IPS-15b (cell line): ENCODE measurements at regions not wholly inside any gene's neighbourhood (a gene's known extent, or its start where the extent isn't known, plus 50 kb on each side); places are given as distances from the start of the nearest gene placed in this dataset.
"Not testable (repeated sequence)": the region's sequence is repeated elsewhere in the genome, so short reads cannot be mapped to it uniquely, and the experiment has no call there.

ENCODE experiments used
- H3K27me3 ChIP-seq: one replicate; pipeline ENCODE4 v1.6.1; 2013; ENCODE audit warnings: low read length; ENCODE audit not compliant: control insufficient read depth, insufficient read depth
- H3K36me3 ChIP-seq: one replicate; pipeline ENCODE4 v1.6.1; 2013; ENCODE audit warnings: low read length; ENCODE audit not compliant: control insufficient read depth, insufficient read depth
- H3K4me1 ChIP-seq: one replicate; pipeline ENCODE4 v1.6.1; 2013; ENCODE audit warnings: mild to moderate bottlenecking, low read length; ENCODE audit not compliant: control insufficient read depth, insufficient read depth
- H3K4me3 ChIP-seq: one replicate; pipeline ENCODE4 v1.5.1; 2013; ENCODE audit warnings: low read depth, low read length
- H3K9ac ChIP-seq: one replicate; pipeline ENCODE4 v1.6.1; 2013; ENCODE audit warnings: low read depth, mild to moderate bottlenecking, low read length
- H3K9me3 ChIP-seq: one replicate; pipeline ENCODE4 v1.6.1; 2013; ENCODE audit warnings: mild to moderate bottlenecking, low read length; ENCODE audit not compliant: control insufficient read depth, insufficient read depth

DNA sequence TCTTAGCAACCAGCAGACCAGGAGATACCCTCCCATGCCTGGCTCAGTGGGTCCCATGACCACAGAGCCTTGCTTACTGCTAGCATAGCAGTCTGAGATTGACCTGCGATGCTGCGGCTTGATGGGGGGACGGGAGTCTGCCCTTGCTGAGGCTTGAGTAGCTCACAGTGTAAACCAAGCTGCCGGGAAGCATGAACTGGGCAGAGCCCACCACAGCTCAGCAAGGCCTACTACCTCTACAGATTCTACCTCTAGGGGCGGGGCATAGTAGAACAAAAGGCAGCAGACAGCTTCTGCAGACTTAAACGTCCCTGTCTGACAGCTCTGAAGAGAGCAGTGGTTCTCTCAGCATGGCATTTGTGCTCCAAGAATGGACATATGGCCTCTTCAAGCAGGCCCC, 86.7 kb upstream of the OR4E1 start:
- H3K9me3 ChIP-seq, H3K36me3 ChIP-seq, H3K4me3 ChIP-seq, H3K9ac ChIP-seq, H3K27me3 ChIP-seq, H3K4me1 ChIP-seq: not testable (repeated sequence)

DNA sequence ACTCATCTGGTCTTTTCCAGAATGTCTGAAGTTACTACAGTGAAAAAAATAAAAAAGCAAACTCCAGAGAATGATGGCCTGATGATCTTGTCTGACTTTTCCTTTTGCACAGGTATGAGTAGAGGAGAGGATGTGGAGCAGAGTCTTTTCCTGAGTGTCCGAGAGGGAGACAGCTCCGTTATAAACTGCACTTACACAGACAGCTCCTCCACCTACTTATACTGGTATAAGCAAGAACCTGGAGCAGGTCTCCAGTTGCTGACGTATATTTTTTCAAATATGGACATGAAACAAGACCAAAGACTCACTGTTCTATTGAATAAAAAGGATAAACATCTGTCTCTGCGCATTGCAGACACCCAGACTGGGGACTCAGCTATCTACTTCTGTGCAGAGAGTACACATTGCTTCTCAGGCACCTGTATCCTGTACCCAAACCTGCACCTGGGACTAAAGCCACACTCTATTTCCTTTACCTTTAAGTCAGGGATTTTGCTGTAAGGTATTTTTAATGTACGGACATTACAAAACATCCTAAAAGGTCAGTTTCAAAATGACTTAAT, 75.8 kb upstream of the OR4E1 start:
- no peak overlapping the region for H3K9ac ChIP-seq

DNA sequence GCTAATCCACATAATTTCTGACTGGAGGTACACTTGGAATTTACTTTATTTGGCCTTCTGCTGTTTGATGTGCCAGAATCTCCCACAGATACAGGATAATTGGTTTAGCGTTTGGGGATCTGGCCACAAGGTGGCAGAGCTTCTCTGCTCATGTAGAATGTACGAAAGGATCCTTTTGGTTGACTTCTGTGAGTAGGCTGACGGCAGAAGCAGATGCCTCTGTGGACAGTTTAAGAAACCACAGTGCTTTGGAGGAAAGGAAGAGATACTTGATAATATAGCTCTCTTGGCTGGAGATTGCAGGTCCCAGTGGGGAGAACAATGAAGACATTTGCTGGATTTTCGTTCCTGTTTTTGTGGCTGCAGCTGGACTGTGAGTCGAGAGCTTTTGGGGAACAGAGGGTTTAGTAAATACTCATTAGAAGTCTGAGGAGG, 75.3 kb upstream of the OR4E1 start:
- H3K4me3 ChIP-seq = no peak overlapping the region
- H3K36me3 ChIP-seq = no peaks in the 10 kb centered on the region
- H3K4me1 ChIP-seq = no peaks in the 10 kb centered on the region
- no peaks in the 10 kb centered on the region for H3K27me3 ChIP-seq
- no peaks in the 10 kb centered on the region for H3K9me3 ChIP-seq
- H3K9ac ChIP-seq = no peak overlapping the region

More for the DNA sequence above, 75.8 kb upstream of the OR4E1 start:
- H3K36me3 ChIP-seq = no peaks in the 10 kb centered on the region
- no peak overlapping the region for H3K4me3 ChIP-seq
- no peaks in the 10 kb centered on the region for H3K9me3 ChIP-seq
- H3K4me1 ChIP-seq = no peaks in the 10 kb centered on the region
- H3K27me3 ChIP-seq = no peaks in the 10 kb centered on the region

DNA sequence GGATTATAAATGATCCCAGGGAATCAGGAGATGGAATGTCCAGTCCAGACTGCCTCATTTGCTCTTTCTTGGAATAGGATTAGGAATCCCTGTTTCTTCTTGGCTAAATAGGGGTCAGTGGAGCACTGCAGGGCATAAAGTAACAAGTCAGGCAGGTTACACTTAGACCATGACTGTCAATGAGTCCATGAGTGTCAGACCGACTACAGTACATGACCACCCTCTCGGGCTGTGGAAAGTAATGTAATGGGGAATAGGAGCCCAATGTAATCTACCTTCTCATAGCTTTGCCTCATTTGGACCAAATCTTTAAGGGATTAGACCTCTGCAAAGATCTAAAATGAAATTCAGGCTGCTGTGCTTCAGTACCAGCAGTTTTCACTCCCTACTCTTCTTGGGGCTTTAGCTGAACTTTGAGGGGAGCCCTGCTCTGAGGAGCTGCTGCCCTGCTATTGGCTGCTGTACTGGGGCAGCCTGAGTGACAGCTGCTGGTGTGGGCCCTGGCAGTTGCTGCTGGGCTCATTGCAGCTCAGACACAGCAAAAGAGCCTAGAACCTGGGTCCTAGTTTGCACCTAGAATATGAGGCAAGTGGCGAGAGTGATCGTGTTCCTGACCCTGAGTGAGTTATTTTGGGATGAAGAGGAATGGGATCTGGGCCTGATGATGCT, 62.2 kb upstream of the OR4E1 start:
- Histone ChIP-seq H3K4me3 (no peak overlapping the region), H3K4me1 (no peaks in the 10 kb centered on the region), H3K36me3 (no peaks in the 10 kb centered on the region), H3K9me3 (no peaks in the 10 kb centered on the region), H3K27me3 (no peaks in the 10 kb centered on the region), H3K9ac (no peak overlapping the region)

DNA sequence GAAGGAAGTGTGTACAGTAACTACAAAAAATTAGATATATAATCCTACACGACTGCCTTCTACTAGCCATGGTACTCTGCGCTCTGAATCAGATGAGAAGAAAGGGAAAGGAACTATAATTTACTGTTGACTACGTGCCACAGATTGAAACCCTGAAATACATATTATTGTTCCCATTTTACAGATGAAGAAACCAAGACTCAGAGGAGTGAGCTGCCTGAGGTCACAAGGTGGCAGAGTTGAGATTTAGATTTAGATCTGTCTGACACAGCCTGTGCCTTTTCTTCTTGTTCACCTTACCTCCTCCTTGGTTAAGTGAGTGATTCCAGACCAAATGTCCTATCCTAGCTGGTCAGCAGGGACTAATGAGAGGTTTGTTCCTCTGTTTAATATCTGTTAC, 61.6 kb upstream of the OR4E1 start:
- H3K9me3 ChIP-seq = no peaks in the 10 kb centered on the region
- no peak overlapping the region for H3K9ac ChIP-seq
- H3K4me1 ChIP-seq = no peaks in the 10 kb centered on the region
- no peaks in the 10 kb centered on the region for H3K36me3 ChIP-seq
- H3K4me3 ChIP-seq = no peak overlapping the region
- no peaks in the 10 kb centered on the region for H3K27me3 ChIP-seq

DNA sequence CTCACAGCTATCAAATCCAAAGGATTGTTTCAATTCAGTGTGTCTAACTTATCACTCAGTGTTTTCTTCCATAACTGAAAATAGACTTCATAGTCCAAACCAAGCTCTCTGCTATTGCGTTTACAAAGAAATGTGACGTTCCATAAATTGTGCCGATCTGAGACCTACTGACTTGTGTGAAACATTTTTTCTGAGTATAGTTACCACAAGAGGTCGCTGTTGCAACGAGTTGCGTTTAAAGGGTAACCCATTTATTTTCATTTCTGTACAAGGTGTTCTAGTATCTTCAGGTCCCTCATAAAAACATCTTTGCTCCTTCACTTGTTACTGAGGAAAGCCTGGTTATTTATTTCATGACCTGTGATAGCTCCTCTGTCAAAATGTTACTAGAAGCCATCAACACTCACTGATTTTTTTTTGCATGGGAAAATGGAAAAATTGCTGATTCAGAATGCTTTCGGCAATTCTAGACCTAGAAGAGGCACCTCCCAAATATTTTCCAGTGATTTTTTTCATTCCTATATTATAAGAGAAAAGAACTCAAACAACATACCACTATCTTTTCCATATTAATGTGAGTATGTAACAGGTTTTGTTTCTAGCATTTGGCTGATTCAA, 60.9 kb upstream of the OR4E1 start:
- Histone ChIP-seq H3K36me3 (no peaks in the 10 kb centered on the region), H3K4me3 (no peak overlapping the region), H3K4me1 (no peaks in the 10 kb centered on the region), H3K9me3 (no peaks in the 10 kb centered on the region), H3K9ac (no peak overlapping the region), H3K27me3 (no peaks in the 10 kb centered on the region)

DNA sequence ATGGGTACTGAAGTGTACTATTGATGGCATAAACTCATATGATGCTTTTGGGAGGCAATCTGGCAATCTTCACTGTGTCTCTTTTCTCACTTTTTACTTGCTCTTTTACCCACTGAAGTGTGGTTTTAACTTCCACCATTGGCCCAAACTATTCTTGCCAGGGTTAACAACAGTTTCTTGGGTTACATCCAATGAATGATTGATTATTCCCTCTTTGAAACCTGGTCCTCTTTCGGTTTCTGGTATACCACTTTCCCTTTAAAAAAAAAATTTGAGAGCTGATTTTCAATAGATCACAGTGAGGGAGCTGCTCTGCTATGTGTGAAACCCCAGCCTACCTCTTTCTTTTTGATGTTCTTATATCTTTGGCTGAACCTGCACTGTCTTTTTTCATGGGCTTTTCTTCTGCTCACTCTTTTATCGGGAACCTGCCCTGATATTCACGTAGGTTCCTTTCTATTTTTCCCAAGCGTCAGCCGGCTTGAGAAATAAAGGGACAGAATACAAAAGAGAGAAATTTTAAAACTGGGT, 56.1 kb upstream of the OR4E1 start:
- Histone ChIP-seq H3K27me3 (no peaks in the 10 kb centered on the region), H3K9ac (no peak overlapping the region), H3K4me1 (no peaks in the 10 kb centered on the region), H3K36me3 (no peaks in the 10 kb centered on the region), H3K4me3 (peak overlapping the region; percentile 9), H3K9me3 (no peaks in the 10 kb centered on the region)

DNA sequence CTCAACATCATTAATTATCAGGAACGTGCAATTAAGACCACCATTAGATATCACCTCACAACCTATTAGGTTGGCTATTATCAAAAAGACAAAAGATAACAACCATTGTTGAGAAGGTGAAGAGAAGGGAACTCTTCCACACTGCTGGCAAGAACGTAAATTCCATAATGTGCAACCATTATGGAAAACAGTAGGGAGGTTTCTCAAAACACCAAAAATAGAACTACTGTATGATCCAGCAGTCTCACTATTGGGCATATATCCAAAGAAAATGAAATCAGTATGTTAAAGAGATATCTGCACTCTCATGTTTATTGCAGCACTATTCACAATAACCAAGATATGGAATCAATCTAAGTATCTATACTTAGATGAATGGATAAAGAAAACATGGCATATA, 51.6 kb upstream of the OR4E1 start:
- H3K4me3 ChIP-seq = no peak overlapping the region
- no peaks in the 10 kb centered on the region for H3K9me3 ChIP-seq
- H3K9ac ChIP-seq = no peak overlapping the region
- no peaks in the 10 kb centered on the region for H3K4me1 ChIP-seq
- H3K36me3 ChIP-seq = no peaks in the 10 kb centered on the region
- H3K27me3 ChIP-seq = peaks cover 3% of the 10 kb centered on the region

DNA sequence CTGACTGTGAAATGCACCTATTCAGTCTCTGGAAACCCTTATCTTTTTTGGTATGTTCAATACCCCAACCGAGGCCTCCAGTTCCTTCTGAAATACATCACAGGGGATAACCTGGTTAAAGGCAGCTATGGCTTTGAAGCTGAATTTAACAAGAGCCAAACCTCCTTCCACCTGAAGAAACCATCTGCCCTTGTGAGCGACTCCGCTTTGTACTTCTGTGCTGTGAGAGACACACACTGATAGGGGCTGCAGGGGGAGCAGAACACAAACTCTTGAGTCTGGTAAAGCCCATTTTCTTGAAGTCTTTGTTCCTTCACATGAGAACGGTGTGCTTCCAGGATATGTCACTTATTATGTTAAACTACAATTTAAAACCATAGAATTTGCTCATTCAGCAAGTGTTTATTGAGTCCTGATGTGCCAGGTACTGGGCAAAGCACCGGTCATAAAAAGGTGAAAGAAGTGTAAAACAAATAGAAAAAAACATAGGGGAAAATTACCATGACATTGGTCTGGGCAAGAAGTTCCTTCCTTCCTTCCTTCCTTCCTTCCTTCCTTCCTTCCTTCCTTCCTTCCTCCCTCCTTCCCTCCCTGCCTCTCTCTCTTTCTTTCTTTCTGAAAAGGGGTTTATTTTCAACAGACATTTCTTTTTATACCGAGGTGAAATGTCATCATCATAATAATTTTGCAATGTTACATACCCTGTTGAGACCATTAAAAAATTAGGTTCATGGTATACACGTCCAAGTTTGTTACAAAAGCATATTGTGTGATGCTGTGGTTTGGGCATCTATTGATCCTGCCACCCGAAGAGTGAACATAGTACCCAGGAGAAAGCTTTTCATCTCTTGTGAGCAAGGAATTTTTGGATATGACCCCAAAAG, 50.7 kb upstream of the OR4E1 start:
- Histone ChIP-seq H3K4me1 (no peaks in the 10 kb centered on the region), H3K4me3 (no peak overlapping the region)

DNA sequence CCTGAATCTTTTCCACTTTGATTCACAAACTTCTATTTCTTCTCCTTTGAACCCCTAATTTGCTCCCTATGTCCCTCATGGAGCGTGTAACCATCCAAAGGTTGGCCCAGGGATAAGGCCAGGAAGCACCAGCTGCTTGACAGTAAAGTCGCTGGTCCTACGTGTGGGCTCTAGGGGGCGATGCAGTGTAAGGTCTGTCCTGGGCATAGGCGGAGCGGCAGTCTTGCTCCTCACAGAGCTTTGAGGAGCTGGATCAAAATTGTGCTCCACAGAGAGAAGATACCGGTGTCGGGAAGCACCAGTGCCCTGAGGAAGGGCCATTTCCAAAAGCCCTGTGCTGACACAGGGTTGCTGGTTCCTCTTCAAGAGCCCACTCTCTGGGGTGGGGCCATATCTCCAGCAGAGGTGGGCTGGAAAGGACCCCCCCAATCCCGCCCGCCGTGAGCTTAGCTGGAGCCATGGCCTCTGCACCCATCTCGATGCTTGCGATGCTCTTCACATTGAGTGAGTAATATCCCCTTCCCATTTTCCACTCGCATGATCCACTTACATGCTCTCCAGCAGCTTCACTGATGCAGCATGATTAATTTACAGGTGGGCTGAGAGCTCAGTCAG, 49.9 kb upstream of the OR4E1 start:
- no peak overlapping the region for H3K4me3 ChIP-seq
- H3K9me3 ChIP-seq = no peaks in the 10 kb centered on the region
- no peaks in the 10 kb centered on the region for H3K36me3 ChIP-seq
- no peaks in the 10 kb centered on the region for H3K4me1 ChIP-seq
- peaks cover 3% of the 10 kb centered on the region for H3K27me3 ChIP-seq
- H3K9ac ChIP-seq = no peak overlapping the region

More for the DNA sequence above, 50.7 kb upstream of the OR4E1 start:
- H3K27me3 ChIP-seq = peaks cover 3% of the 10 kb centered on the region
- no peak overlapping the region for H3K9ac ChIP-seq
- no peaks in the 10 kb centered on the region for H3K36me3 ChIP-seq
- no peaks in the 10 kb centered on the region for H3K9me3 ChIP-seq
